ENCODE measurements at regions not wholly inside any gene's neighbourhood (a gene's known extent, or its start where the extent isn't known, plus 50 kb on each side); places are given as distances from the start of the nearest gene placed in this dataset.
A peak's percentile ranks its signal among the peaks of the same experiment; 100 is the strongest.
"Not testable (repeated sequence)": the region's sequence is repeated elsewhere in the genome, so short reads cannot be mapped to it uniquely, and the experiment has no call there.

GRCh38 chr2:163187995-163188655 lies 349.6 kb upstream of the KCNH7 start:
- no peak for DNase-seq (ENCODE audit: low read depth in 2 of 2)

GRCh38 chr2:163187119-163187518 lies 348.6 kb upstream of the KCNH7 start:
- no peak for DNase-seq (ENCODE audit: low read depth in 2 of 2)

GRCh38 chr2:163185160-163185559 lies 346.6 kb upstream of the KCNH7 start:
- DNase-seq (ENCODE audit: low read depth in 2 of 2), result no peak

GRCh38 chr2:163182764-163183354 lies 344.3 kb upstream of the KCNH7 start:
- DNase-seq (ENCODE audit: low read depth in 2 of 2), result no peak

- DNase-seq (ENCODE audit: low read depth in 2 of 2), result no peak
Measured at GRCh38 chr2:163177592-163177991, 339.0 kb upstream of the KCNH7 start.

GRCh38 chr2:163175294-163175693 lies 336.7 kb upstream of the KCNH7 start:
- no peak for DNase-seq (ENCODE audit: low read depth in 2 of 2)

GRCh38 chr2:163173591-163173990 lies 335.0 kb upstream of the KCNH7 start:
- no peak for DNase-seq (ENCODE audit: low read depth in 2 of 2)

- DNase-seq (ENCODE audit: low read depth in 2 of 2), result no peak
Measured at GRCh38 chr2:163171786-163172530, 333.4 kb upstream of the KCNH7 start.

- peak; percentile 40 to 42 for DNase-seq (ENCODE audit: low read depth in 2 of 2)
Measured at GRCh38 chr2:163157891-163158496, 319.4 kb upstream of the KCNH7 start.

GRCh38 chr2:163157411-163157810 lies 318.8 kb upstream of the KCNH7 start:
- DNase-seq (ENCODE audit: low read depth in 2 of 2), result peak in 1 of 2 experiments; percentile 4

GRCh38 chr2:163155925-163156324 lies 317.4 kb upstream of the KCNH7 start:
- DNase-seq (ENCODE audit: low read depth in 2 of 2), result no peak

- DNase-seq (ENCODE audit: low read depth in 2 of 2), result peak in 1 of 2 experiments; percentile 6
Measured at GRCh38 chr2:163155279-163155883, 316.8 kb upstream of the KCNH7 start.

- no peak for DNase-seq (ENCODE audit: low read depth in 2 of 2)
Measured at GRCh38 chr2:163142618-163143017, 304.1 kb upstream of the KCNH7 start.

GRCh38 chr2:163138947-163139346 lies 300.4 kb upstream of the KCNH7 start:
- DNase-seq (ENCODE audit: low read depth in 2 of 2), result no peak

GRCh38 chr2:163135256-163135655 lies 296.7 kb upstream of the KCNH7 start:
- DNase-seq (ENCODE audit: low read depth in 2 of 2), result no peak

GRCh38 chr2:163133602-163134001 lies 295.0 kb upstream of the KCNH7 start:
- DNase-seq (ENCODE audit: low read depth in 2 of 2), result no peak

GRCh38 chr2:163132850-163133249 lies 294.3 kb upstream of the KCNH7 start:
- no peak for DNase-seq (ENCODE audit: low read depth in 2 of 2)

- not testable (repeated sequence) for DNase-seq (ENCODE audit: low read depth in 2 of 2)
Measured at GRCh38 chr2:163132207-163132606, 293.6 kb upstream of the KCNH7 start.

- no peak for DNase-seq (ENCODE audit: low read depth in 2 of 2)
Measured at GRCh38 chr2:163123526-163123925, 285.0 kb upstream of the KCNH7 start.

GRCh38 chr2:163122257-163122656 lies 283.7 kb upstream of the KCNH7 start:
- no peak for DNase-seq (ENCODE audit: low read depth in 2 of 2)

- no peak for DNase-seq (ENCODE audit: low read depth in 2 of 2)
Measured at GRCh38 chr2:163121483-163121882, 282.9 kb upstream of the KCNH7 start.

GRCh38 chr2:163119966-163120365 lies 281.4 kb upstream of the KCNH7 start:
- DNase-seq (ENCODE audit: low read depth in 2 of 2), result no peak
